ENCODE measurements at regions not wholly inside any gene's neighbourhood (a gene's known extent, or its start where the extent isn't known, plus 50 kb on each side); places are given as distances from the start of the nearest gene placed in this dataset.

DNA sequence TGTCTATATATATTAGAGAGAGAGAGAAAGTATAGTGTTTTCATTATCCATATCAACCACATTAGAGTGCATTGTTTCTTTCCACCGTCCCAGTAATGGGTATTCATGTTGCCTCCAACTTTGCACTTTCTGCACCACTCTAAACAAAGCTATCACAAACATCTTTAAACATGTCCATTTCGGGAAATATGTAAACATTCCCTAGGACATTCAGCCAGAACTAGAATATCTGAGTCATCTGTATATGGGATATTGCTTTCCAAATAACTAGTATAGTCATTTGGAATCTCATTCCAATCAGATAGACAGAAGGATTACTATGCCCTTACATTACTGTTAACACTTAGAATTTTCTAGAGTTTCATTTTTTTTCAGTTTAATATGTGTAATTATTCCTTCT lies 914.9 kb upstream of the EPHA6 start:
- TF ChIP-seq CTCF (conservative IDR thresholded peaks at IDR 0.05): no peak
- TF ChIP-seq ZFX (IDR thresholded peaks at IDR 0.05): no peak

Data from C4-2B (cell line).